NCI-H345 treated with DMSO at 0.1 percent for 48 hours (cell line): ENCODE measurements at regions not wholly inside any gene's neighbourhood (a gene's known extent, or its start where the extent isn't known, plus 50 kb on each side); places are given as distances from the start of the nearest gene placed in this dataset.
"Not testable (repeated sequence)": the region's sequence is repeated elsewhere in the genome, so short reads cannot be mapped to it uniquely, and the experiment has no call there.

Experiments used
- DNase-seq: peaks from one replicate; lab custom pipeline; 2025; ENCODE audit not compliant: unreplicated experiment; lab: John Stamatoyannopoulos, UW

- no peak for DNase-seq
Measured at GRCh38 chr3:177495566-177495965, 298.3 kb upstream of the TBL1XR1 start.

GRCh38 chr3:177498037-177498857, 301.0 kb upstream of the TBL1XR1 start:
- DNase-seq: no peak

GRCh38 chr3:177499039-177499438, 301.8 kb upstream of the TBL1XR1 start:
- not testable (repeated sequence) for DNase-seq

- DNase-seq: no peak
Measured at GRCh38 chr3:177499779-177500423, 302.6 kb upstream of the TBL1XR1 start.

GRCh38 chr3:177510693-177511216, 313.5 kb upstream of the TBL1XR1 start:
- no peak for DNase-seq

- DNase-seq: no peak
Measured at GRCh38 chr3:177512945-177513814, 315.9 kb upstream of the TBL1XR1 start.

- no peak for DNase-seq
Measured at GRCh38 chr3:177513815-177514610, 316.7 kb upstream of the TBL1XR1 start.

- DNase-seq: no peak
Measured at GRCh38 chr3:177514611-177515499, 317.6 kb upstream of the TBL1XR1 start.

- no peak for DNase-seq
Measured at GRCh38 chr3:177515786-177516157, 318.5 kb upstream of the TBL1XR1 start.

- no peak for DNase-seq
Measured at GRCh38 chr3:177516158-177517011, 319.1 kb upstream of the TBL1XR1 start.

- no peak for DNase-seq
Measured at GRCh38 chr3:177517906-177518305, 320.6 kb upstream of the TBL1XR1 start.

- DNase-seq: no peak
Measured at GRCh38 chr3:177519588-177519987, 322.3 kb upstream of the TBL1XR1 start.

GRCh38 chr3:177521305-177521704, 324.0 kb upstream of the TBL1XR1 start:
- peak; percentile 12 for DNase-seq

GRCh38 chr3:177522051-177522450, 324.8 kb upstream of the TBL1XR1 start:
- DNase-seq: peak; percentile 41

- no peak for DNase-seq
Measured at GRCh38 chr3:177523067-177523675, 325.9 kb upstream of the TBL1XR1 start.

- DNase-seq: no peak
Measured at GRCh38 chr3:177523872-177524438, 326.7 kb upstream of the TBL1XR1 start.

- no peak for DNase-seq
Measured at GRCh38 chr3:177524742-177525141, 327.5 kb upstream of the TBL1XR1 start.

- DNase-seq: no peak
Measured at GRCh38 chr3:177525414-177525813, 328.1 kb upstream of the TBL1XR1 start.
